Fibroblast of skin of scalp (primary cell): ENCODE measurements at regions not wholly inside any gene's neighbourhood (a gene's known extent, or its start where the extent isn't known, plus 50 kb on each side); places are given as distances from the start of the nearest gene placed in this dataset.

ENCODE experiments used
- DNase-seq: peaks from one replicate; pipeline ENCODE4 v3.0.0-alpha.2; 2013

DNA sequence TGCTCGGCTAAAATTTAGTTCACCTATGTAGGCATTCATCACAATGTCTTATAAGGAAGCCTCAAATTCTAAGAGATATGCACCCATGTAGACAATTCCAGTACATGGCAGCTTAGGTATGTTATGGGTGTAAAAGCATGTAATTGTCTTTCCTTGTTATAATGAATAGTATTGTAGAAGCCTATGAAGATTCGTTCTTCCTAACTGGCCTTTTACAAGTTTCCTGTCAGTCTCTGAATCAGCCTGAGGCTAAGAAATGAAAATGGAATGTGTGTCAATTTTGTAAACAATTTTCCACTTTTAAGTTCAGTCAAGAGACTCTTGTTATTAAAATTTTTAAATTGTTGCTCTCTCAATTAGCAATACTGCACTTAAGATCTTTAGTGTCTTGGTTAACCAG, 189.9 kb upstream of the GALNT5 start:
- no peak for DNase-seq

DNA sequence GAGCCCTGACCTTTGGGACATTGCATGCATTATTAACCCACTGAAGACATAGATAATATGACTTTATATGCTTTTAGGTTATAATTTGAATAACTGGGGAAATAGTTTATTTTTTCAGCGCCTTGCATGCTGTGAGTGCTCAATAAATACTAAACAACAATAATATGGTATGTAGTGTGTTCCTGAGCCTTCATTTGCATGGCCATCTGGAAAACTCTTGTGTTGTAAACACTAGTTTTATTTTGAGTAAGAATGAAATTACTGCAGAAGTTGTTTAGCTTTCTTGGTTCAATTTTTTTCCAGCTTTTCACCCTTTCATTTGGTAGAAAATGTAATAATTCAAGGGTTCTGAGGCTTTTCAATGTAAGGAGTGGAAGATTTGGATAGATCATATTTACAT, 189.3 kb upstream of the GALNT5 start:
- DNase-seq, result no peak

DNA sequence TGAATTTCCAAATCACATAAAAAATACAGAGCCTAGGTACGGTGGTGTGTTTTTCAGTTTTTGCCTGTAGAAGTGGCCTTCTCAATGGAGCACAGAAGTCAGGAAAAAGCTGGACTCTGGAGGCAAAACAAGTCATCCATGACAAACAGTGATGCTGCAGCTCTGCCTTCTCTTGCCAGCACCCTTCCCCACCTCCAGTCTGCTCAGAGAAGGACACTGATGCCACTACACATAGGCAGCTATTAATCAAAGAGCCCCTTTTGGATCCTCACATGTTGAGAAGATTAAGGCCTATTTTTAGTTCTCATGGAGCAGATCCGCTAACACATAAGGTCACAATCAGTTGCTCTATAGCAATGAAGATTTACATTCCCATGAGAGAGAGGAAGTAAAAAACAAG, 181.6 kb upstream of the GALNT5 start:
- no peak for DNase-seq

DNA sequence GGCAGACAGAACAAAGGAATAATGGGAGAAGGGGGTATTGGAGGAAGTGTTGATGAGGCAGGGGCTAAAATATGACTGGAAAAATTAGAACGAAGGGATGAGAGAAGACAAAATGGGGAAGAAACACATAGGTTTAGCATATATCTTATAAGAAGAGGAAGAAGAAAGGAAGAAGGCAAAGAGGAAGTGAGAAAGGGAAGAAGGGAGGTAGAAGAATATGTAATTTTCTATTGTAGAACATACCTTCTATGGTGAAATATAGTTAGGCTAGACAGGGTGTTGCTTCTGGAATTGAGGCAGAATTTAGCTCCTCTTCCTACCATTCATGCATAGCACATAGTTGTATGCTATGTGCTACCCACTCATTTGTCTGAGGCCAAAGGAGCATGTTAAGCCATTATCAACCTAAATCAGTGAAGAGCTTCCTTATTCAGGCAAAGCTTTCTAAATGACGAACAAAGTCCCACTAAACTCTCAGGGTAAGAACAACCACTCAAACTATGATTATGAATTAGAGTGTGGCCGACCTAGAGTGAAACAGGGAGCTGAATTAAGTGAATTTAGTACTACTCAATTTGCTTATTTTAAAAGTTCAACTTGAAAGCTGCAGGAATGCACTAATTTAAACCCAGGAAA, 180.9 kb upstream of the GALNT5 start:
- no peak for DNase-seq

DNA sequence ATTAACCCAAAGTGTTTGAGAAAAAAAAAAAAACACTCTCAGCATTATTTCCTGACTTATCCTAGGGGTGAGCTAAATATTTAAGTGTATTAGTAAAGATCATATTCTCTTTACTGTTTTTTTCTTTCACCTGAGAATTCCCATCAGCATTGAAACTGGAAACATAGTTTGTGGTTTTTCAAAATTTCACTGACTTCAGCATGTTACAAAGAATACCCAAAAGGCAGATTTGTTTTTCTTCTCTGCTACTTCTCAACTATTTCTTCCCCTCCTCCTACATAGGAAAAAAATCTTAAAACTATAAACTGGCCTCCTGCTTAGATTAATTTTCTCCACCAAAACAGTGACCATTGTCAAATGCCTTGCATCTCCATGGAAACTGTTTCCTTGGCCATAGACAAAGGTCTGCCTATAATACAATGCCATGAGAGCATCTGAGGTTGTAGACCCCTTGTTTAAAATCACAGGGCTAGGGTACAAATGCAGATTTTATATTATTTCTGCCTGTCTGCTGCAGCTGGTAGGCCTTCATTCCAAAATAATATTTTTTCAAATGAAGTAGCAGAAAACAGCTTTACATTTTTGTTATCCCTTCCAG, 179.7 kb upstream of the GALNT5 start:
- no peak for DNase-seq

DNA sequence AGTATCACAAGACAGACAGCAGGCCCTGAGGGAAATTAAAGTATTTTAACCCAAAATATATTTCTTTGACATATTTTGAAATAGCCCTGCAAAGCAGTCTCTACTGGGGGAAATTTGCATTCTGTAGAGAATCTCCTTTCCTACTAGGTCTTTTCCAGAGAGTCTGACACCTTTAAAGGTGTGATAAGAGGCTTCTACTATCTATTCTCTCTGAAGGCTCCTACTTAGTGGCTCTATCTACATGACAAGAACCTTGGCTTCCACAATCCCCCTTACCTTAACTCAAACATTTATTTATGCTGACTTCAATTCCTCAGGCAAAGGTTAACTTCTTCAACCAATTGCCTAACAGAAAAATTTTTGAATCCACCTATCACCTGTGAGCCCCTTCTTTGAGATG, 174.6 kb upstream of the GALNT5 start:
- no peak for DNase-seq

DNA sequence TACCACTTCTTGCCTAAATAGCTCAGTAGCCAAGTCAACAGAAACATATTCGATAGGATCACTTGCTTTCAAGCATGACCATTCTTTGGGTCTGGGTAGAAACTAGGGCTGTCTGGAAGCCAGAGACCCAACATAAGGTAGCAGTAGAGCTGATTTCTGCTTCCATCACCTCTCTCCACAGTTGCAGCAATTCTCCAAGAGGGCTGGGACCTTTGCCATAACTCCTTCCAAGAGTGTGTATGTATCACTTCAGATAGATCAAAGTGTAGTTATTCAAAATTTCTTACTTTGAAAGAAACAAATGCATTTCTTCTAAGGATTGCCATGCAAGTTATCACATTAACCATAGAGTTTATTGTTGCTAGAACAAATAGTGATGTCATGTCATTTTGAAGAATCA, 172.0 kb upstream of the GALNT5 start:
- no peak for DNase-seq

DNA sequence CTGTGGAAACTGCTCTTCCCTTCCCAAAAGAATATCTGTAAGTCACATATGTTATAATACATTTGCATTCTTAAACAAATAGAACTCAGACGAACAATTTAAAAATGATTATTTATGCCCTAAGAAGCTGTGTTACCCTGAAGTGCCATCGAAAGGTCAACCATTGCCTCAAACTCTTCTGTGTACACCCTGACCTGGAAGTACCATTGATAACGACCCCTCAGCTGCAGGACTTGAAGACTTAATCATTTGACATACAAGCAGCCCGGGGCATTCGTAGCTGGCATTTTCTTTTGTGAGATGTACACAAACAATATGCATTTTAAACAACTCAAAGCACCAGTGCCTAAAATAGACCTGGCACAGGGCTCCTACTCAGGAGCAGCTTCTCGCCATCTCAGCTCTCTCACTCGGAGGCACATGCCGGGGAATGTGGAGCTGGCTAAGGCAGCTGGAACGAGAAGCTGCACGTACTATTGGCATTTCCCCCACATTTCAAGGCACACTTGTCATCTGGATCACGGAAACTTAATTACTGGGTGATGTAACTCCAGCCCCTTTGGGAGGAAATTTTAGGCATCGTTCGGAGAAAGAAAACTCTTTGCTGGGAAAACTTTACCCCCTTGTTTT, 170.0 kb upstream of the GALNT5 start:
- peak; percentile 67 for DNase-seq

DNA sequence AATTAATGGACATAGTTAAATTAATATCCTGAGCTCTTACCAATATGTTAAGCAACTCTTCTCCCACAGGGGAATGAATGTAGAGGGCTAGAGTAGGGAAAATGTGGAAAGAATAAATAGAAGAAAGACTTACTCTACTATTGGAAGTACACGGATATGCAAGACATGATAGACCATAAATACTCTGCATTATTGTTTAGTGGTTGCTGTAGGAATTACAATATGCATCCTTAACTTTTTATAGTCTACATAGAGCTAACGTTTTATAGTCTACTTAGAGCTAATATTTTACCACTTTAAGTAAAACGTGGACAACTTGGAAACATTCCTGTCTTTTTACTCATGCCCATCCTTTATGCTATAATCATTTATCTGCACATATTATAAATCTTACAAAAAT, 163.8 kb upstream of the GALNT5 start:
- DNase-seq, result no peak

DNA sequence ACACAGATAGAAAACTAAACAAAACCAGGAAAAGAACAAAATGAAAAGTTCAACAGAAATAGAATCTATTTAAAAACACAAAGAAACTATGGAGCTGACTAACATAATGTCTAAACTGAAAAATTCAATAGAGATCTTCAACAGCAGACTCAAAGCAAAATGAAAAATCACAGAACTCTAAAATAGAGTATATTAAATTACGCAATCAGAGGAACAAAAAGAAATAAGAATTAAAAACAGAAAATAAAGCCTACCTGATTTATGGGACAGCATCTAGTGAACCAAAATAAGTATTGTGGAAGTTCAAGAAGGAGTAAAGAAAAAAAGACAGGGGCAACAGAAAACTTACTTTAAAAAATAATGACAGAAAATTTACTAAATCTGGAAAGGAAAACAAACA, 152.1 kb upstream of the GALNT5 start:
- DNase-seq, result no peak

DNA sequence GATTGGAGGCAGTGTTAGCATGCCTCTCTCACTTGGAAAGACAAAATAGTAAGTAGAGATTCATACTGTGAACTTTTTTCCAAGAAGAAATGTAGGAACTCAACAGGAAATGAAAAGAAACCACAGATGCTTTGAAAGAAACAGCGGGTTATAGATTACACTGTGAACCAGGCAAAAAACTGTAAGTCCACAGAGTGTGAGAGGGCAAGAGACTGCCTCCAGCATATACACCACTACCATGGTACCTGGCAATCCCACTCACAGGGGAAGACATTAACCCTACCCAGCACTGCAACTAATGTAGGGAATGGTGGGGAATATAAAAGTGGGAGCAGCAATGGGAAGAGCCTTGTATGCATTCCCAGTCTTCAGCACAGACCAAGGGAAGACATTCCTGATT, 150.6 kb upstream of the GALNT5 start:
- DNase-seq, result no peak

DNA sequence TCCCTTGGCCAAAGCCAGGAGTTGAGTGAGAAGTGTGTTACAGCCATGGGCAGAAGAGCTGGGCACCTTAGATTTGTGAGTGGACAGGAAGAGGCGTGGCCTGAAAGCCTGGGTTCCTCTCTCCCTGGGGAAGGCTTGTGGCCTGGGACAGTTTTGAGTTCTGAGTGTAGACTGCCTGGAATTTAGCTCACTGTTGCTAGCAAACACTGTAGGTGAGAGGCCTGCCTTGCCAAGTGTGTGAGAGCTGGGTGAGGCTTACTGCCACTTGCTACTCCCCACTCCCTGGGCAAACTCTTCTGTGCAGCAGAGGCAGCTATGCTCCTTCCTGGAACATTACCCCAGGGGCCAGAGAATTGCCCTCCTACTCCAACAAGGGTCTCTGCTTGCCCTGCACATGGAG, 150.0 kb upstream of the GALNT5 start:
- DNase-seq, result no peak

DNA sequence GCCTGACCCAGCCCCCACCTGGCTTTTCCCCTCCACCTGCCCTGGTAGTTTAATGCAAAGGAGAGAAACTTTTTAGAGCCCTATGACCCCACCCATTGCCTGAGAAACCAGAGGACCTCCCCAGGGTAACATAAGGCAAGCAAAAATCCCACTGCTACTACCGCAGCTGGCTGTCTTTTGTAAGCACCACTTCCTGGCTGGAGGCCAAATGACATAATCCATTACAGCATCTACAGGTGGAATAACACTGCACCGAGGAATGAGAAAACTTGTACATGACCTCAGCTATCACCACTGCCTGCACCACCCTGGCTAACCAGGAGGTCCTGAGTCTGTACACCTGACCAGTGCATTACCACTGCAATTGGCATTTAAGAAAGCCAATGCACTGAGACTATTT, 149.6 kb upstream of the GALNT5 start:
- no peak for DNase-seq

DNA sequence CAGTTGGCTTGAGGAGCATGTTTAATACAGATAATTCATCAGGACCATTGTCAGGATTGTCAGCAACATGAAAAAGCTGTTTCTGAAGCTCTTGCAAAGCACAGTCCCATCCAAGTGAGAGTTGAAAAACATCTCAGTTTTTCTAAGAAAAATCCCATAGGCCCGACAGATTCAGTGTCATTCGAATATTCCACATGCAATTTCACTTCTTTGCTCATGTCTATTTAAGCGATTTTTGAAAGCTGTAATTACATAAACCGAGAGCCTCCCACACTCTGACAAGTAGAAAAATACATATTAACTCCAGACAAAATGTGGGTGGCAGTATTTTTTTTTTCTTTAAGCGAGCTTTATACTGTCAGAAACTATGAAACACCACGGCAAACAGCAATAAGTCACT, 134.7 kb upstream of the GALNT5 start:
- no peak for DNase-seq

DNA sequence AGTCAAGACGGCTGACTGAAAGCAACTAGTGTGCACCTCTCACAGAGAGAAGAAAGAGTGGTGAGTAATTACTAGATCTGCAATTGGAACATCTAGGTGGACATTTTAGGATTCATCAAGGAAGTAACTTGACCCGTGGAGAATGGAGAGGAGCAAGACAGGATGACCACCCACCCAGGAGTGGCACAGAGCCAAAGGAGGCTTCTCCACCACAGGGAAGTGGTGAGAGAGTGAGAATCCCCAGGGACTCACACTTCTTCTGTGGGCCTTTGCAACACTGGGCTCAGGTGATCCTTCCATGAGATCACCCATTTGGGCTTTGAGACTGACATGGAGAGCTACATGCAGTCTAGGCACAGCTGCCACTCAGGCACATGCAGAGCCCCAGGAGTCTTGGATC, 132.8 kb upstream of the GALNT5 start:
- DNase-seq, result peak; percentile 1

DNA sequence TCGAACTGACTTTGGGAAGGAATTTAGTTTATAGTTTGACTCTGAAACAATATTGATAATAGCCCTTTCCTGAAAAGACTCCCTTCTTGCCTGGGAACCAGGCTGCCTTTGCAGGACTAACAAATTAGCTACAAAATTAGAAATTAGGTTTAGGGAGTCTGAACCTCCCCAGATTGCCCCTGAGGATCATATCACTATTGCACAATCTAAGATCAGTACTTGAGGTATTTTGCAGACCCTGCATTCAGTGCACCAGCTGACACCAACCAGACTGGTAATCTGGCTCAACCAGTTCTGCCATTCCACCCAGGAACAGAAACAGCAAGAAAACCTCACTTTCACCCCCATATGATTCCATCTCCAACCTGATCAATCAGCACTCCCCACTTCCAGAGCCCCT, 131.8 kb upstream of the GALNT5 start:
- DNase-seq, result no peak

DNA sequence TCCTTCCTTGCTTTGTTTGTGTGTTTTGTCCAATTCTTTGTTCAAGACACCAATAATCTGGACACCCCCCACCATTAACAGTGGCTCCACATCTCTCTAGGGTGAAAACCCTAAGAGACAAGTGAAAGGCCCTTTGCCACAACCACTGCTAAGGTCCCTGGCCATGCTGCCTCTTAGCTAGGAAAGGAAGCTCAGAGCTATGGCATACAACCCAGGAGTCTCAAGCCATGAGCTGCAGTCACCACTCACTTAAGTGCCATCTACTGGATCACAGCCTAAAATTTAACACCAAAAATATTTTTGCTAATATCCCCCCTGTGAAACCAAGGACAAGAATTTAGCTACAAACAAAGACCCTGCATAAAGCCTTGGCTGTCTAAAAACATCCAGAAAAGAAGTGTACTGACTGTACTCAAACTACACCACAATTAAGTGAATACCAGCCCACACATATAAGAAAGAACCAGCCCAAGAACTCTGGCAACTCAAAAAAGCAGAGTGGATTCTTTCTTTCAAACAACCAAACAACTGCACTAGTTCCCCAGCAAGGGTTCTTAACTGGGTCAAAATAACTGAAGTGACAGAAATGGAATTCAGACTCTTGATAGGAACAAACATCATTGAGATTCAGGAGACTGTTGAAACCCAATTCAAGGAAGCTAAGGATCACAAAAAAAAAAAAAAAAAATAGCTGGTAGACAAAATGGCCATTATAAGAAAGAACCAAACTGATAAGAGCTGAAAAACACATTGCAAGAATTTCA, 130.1 kb upstream of the GALNT5 start:
- no peak for DNase-seq

DNA sequence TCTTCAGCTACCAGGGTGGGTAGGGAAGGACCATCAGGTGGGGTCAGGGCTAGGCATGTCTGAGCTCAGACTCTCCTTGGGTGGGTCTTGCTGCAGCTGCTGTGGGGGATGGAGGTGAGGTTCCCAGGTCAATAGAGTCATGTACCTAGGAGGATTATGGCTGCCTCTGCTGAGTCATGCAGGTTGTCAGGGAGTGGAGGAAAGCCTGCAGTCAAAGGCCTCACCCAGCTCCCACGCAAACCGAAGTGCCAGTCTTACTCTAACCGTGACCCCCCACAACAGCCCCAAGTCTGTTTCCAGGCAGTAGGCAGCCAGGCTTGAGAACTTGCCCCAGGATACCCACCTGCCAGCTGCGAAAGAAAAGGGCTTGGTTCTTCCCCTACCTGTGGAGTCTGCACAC, 113.6 kb upstream of the GALNT5 start:
- DNase-seq, result no peak

DNA sequence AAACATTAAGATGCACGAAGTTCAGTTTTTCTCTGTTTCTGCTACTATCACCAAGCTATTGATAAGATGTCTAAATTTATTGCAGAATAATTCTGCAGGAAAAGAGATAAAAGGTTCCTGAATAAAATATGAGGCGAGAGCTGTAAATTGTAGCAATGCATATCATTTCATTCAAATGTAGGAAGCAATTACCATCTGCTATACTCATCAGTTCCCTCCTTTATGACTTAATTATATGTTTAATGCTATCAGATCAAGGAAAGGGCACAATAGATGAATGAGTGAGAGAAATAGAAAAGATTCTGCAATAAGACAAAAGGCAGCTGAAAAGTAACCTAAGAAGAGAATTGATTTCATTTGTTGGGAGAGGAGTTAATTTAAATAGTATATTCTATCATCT, 108.2 kb upstream of the GALNT5 start:
- no peak for DNase-seq

DNA sequence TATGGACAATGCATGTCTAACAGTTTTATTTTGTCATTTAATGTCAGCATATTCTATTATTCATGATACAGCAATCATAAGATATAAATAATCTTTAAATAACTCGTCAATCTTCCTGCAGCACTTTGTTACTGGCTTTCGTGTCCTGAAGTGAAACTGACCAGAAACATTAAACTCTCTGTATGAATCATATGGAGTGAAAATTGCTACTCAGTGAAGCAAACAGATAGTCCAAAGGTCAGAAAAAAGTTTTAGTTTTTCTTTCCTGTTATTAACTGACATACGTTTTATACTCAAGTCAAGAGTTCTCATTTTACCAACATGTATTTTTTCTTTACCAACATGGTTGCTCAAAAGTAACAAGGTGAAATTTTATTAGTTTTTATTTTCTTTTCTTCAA, 106.8 kb upstream of the GALNT5 start:
- DNase-seq, result no peak

DNA sequence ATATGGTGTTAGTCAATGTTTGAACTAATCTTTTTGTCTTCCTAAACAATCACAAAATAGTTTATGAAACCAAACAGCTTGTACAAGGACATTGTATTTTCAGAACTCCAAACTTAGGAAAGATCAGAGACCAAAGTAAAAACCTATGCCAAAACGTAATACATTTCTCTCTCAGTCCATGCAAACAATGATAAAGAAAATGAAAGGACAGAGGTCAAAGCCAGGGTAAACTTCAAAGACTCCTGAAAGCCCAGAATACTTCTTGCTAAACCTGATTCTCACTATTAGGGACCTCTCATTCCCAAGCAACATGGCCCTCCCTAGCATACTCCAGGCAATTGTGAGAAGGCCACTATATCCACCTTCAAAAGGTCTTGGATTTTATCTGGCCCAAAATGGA, 105.1 kb upstream of the GALNT5 start:
- DNase-seq, result no peak

DNA sequence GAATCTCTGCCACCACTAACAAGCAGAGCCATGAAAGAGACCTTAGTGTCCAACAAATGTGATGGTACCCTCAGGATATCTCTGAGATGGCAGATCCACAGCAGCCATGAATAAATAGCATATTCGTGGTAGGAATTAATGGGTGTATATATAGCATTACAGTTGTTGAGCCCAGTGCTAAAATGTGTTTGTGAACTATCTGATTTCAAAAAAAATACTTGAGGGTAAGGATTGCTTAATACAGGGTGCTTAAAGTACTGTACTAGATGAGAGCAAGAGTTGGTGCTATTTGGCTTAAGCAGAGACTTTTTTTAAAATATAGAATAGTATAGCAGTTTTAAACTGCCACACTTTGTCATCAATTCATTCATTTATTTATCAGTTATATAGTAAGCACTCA, 101.5 kb upstream of the GALNT5 start:
- DNase-seq, result no peak

DNA sequence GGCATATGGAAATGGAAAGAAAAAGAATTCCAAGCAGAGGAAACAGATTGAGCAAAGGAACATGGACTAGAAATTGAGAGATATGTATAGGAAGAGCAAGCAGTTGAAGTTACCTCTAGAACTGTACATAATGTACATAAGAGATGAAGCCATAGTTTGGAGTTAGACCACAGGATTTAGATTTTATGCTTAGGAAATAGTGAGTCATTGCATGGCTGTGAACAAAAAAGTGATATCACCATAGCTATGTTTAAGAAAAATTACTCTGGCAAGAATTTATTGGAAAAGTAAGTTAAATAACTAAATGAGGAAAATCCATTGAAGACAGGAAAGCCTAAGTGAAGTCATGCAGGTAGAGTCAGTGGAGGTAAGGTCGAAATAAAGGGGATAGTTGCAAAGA, 99.4 kb upstream of the GALNT5 start:
- peak; percentile 47 for DNase-seq
